ENCODE measurements at regions not wholly inside any gene's neighbourhood (a gene's known extent, or its start where the extent isn't known, plus 50 kb on each side); places are given as distances from the start of the nearest gene placed in this dataset.
"Not testable (repeated sequence)": the region's sequence is repeated elsewhere in the genome, so short reads cannot be mapped to it uniquely, and the experiment has no call there.

DNA sequence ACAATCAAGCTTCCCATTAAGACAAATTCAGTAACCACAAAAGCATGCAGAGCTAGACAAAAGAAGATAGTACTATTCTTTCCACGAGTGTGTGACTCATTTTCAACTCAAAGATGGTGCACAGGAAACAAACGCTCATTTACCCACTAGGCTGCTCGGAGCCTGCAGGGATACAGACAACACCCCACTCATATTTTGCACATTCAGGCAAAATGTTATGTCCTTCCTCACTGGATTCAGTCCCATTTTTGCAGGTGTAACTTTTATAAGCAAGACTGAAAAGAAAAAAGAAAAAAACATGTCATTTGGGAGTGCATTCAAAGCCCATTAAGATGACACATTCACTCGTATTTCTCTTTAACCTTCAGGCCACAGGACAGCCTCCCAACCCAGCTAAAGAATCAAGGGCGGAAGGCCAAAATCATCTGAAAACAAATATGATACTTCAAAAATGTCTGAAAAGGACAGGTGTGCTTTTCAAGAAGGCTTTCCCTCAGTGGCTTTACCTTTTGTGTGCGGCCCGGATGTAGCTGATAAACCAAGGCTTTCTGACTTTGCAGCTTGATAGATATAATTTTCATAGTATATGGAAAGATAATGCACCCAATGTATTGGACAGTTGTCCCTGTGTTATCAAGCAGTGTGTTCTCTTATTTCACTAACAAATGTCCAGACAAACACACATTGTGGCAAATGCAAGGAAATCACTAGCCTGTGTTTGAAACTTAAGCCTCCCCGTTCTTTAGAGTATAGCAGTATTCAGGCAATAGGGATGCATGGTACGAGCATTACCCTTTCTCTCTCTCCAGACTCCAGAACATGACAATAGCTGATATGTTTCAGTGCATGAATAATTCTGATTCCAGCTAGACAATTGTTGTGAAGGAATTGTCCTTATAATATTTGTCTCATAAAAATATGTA is 147.8 kb upstream of the KRR1 start:
- DNase-seq = peak in 1 of 2 donors; percentile 17

DNA sequence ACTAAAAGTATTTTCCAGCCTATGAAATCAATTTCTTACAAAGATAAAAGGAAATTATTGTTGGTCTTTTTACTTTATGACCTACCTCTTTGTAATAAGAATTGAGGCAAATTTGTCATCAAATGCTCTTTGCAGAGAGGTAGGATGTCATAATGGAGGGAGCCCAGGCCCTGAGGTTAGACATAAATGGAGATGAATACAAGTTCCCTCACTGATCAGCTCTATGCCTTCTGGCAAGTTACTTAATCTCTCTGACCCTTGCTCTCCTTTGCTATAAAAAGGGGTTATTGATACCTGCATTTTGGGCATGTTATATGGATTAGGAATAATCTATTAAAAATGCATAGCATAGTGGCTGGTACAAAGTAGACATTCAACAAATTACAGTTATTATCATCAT is 146.9 kb upstream of the KRR1 start:
- no peak for DNase-seq

DNA sequence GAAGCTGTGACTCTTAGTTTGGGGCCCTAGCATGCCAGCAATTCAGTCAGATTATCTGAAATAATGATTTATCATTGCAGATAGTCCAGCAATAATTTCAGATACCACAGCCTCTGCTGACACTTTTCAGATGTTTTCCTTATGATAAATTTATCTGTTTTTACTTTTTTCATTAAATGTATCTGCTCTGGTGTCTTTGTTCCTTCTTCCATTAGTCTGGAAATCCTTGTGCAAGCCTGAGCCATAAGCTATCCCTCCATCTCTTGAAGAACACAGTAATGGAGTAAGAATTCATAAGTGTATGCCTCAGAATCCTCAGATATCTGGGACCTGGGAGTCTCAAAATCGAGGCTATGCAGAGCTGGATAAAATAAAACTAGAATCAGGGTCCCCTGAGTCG is 146.4 kb upstream of the KRR1 start:
- no peak for DNase-seq

DNA sequence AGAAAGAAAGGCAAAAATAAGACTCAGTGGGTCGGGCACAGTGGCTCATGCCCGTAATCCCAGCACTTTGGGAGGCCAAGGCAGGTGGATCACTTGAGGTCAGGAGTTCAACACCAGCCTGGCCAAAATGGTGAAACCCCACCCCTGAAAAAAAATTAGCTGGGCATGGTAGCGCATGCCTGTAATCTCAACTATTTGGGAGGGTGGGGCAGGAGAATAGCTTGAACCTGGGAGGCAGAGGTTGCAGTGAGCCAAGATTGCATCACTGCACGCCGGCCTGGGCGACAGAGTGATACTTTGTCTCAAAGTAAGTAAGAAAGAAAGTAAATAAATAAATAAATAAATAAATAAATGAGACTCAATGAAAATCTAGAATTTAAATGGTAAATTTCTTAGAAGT is 145.9 kb upstream of the KRR1 start:
- not testable (repeated sequence) for DNase-seq

DNA sequence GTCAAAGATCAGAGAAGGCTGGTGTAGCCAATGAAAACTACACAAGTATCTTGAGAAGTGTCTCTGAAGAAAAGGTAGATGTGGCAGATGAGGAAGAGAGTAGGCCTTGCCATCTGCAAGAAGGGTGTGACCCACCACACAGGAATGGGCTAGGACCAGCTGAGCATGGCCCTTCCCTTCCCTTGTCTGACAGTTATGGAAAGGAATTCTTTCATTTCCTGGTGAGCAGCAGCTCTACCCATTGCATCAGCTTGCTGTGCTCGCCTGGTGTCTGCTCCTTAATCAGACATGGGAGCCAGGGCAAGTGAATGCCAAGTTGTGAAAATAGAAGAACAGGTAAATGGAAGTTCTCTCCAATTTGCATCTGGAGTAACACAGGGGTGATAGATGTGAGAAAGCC is 145.2 kb upstream of the KRR1 start:
- DNase-seq = no peak

DNA sequence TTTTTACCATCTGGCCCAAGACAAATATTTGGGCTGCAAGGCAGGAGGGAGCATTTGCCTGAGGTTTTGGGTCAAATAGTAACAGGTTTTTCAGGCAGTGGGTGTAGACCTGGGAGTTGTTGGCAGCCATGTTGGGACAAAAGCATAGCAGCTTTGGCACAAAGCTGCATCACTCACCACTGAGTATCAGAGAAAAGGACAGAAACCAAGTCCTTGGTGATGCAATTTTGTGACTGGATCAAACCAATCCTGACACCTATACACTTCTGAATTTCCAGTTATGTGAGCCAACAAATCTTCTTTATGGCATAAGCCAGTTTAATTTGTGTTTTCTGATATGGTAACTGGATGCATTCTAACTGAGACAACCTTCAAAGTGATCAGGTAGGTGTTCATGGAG is 144.8 kb upstream of the KRR1 start:
- no peak for DNase-seq

DNA sequence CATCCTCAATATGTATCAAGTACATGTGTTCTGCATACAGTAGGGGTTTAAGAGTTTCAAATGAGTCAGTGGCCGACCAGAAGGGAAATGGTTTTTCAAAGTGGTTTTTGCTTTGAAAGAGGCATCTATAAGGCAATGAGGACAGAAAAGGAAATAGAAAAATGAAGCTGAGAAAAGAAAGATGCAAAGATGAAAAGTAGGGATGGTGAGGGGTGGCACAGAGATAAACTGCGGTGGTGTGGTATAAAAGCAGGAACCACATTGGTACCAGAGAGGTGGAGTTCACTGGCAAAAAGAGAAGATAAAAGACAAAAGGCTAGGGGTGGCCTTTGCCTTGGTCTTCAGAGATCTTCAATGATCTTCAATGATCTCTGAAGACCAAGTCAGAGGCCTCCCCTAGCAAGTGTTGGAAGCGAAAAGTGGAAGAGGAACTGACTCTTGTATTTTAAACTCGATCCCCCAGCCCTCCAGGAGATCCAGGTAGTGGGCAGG is 144.0 kb upstream of the KRR1 start:
- no peak for DNase-seq

DNA sequence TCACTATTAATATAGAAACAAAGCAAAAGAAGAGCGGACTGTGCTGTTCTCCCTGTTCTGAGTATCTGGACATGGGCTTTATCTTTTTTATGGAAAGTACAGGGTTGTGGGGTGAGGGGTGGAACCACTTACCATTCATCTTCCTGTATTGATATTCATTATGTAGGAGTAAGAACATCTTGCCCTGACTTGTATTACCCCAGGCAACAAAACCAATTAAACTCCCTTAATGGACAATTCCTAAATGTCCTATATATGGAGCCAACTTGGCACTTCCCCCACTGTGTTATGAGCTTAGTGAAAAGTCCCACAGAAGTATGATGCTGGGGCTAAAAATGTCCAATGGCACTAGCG is 139.9 kb upstream of the KRR1 start:
- no peak for DNase-seq

DNA sequence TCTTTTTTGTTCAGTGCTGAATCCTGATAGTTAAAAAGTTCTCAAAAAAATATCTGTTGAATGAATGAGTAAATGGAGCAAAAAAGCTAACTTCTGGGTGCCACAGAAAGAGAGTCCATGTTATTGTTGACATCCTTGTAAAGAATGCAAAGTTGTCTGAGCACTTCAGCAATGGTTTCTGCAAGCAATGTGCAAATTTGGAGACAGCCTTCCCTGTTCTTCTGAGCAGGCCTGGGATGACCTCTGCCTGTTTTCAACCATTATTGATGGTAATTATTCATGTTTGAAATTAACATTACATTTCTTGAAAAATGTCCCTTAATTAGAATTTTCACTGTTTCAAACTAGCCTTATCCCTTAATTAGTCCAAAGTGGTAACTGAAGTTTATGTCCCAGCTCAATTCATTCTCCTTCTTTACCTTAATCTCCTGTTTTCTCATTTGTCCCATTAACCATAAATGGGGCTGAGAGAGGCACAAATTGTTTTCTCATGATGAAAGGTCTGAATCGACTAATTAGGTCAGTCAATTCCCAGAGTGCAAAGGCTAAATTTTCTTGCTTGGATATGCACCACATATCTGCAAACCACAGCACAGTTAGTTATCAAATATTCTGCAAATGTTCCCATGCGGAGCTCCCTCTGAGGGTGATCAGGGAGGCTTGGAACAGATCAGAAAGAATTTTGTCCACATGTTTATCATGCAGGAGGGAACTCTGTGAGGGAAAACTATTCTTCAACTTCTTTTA is 139.4 kb upstream of the KRR1 start:
- DNase-seq = no peak

DNA sequence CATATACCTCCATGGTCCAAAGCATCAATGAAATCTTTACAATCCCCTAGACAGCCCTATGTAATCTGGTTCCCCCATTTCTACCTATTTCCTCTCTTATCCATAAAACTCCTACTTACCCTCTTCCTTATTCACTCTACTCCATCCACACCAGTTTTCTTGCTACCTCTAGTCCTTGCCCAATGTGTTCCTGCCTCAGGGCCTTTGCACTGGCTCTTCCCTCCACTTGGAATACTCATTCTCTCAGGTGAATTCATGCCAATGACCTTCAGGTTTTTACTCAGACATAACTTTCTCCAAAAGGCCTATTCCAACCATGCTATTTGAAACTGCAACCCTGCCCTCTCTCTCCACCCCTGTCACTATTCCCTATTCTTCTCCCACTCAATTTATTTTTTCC is 138.7 kb upstream of the KRR1 start:
- DNase-seq = no peak

DNA sequence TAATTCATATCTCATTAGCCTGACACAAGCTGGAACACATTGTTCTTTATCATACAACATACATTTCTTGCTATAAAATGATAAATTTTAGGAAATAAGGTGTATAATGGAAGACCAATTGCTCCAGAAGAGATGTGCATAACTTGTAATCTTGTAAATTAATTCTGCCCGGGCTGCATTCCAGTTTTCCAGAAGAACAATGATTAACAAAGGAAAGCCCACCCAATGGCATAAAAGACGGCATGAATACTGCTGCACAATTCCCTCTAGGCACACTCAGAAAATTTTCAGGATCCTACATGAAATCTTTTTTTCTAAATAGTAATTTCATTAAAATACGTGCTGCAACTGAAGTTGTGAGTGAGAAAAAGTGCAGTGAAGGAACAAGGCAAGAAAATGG is 137.4 kb upstream of the KRR1 start:
- DNase-seq = no peak

DNA sequence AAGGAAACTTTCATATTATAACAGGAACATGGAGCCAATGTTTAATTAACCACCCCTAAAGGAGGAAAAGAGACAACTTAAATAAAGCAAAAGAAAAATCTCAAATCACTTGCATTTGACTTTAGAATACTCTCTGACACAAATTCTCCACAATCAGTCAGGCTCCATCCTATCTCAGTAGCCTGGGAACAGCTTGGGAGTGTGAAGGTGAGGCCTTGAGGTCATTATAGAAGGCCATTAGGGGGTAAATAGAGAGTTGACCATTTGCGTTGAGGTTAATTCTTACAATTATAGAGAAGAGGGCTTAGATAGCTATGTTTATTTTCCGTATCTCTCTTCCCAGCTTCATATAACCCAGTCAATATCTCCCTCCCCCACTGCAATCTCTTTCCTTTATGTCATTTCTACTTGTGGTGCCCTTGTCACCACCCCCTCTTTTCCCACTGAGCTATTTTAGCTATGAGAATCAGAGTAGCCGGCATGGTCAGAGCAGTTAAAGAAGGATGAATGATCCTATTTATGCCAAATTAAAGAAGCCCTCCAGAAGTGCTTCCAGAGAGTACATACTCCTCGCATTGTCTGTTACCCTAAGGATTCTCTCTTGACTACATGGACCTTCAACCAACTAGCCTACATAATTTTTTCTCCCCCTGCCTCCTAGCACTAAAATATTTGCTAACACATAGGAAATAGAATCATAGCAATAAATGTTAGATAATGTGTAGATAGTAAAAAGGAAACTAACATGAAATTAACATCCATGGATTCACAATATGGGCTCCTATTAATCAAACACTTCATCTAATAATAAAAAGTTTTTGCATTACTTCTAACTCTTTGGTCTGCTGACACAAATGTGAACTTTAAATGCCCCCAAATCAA is 135.2 kb upstream of the KRR1 start:
- no peak for DNase-seq

DNA sequence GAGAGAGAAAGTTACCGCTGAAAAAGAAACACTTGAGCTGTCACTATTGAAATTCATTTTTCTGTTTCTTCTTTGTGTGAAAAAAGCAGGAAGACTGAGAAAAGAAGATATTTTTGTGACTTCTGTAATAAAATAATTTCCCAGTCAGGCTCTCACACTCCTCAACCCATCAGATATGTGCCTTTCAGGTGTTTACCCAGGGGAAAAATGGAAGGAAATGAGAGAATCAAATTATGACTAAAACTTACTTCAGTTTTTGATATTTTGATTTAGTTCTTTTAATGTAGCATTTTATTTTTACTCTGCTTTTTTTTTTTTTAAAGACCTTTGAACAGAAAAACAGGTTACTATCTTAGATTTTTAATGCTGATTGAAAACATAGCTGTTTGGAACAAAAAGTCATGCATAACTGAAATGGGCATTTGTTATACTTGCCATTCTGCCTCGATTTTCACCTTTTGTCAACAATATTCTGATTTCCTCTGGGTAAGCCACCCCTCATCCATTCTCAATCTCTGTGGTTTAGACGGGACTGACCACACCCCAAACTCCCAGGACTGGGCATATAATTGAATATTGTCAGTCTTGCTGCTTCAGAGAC is 133.2 kb upstream of the KRR1 start:
- no peak for DNase-seq

DNA sequence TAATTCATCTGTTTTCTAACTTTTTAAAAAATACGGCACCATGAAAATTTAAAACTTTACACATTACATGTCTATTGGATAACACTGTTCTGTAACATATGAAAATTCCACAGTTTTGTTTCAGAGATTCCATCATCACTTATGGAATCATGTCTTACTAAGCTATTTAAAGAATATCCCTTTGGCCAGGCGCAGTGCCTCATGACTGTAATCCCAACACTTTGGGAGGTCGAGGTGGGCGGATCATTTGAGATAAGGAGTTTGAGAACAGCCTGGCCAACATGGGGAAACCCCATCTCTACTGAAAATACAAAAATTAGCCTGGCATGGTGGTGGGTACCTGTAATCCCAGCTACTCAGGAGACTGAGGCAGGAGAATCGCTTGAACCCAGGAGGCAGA is 131.7 kb upstream of the KRR1 start:
- DNase-seq = not testable (repeated sequence)

DNA sequence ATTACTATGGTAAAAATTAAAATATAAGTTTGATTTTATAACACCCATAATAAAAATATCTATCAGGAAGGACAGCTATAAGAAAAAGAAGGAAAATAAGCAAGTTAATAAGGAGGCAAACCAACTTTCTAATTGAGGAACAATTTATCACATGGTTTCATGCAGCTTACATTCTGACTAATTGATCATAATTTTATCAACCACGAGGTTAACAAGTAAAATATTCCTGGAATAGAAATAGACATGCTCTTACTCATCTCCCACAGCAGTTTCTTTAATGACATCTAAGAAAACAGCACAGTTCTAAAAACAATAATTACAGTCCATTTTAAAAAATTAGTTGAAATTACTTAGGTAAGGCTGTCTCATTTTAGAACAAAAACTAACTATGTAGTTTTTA is 130.8 kb upstream of the KRR1 start:
- no peak for DNase-seq

DNA sequence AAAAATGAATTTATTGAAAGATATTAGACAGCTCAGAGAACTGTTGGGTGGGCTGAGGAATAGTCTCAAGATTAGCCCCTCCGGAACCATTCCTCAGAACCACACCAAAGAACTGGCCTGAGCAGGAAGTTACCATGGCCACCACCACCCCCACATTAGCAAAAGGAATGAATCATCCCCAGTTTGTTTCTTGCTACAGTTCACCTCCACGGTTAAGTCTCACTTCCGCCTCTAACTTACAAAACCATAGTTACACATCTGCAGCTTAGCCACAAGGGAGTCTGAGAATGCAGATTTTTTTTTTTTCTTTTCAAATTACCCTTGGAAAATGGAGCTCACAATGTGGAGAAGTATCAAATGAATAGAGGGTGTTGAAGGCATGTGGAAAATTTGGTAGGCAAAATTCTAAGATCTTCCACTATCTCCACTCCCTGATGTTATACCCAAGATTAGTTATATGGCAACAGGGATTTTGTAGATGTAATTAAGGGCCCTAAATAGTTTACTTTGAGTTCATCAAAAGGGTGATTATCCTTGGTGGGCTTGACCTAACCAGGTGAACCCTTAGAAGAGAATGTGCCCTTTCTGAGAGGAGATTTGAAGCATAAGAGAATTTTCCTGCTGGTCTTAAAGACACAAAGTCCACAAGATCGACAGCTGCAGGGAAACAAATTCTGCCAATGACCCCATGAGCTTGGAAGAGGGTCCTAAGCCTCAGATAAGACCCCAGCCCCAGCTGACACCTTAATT is 129.8 kb upstream of the KRR1 start:
- peak; percentile 51 to 52 for DNase-seq

DNA sequence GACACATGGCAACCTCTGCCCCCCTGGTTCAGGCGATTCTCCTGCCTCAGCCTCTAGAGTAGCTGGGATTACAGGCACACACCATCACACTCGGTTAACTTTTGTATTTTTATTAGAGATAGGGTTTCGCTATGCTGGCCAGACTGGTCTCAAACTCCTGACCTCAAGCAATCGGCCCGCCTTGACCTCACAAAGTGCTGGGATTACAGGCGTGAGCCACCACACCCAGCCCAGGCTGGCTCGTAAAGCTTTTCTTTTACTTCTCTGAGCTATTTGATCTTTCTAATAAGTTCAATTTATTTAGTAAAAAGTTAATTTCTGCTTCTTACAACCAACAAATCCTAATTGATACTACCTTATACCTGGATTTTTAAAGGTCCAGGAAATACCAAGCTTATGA is 127.4 kb upstream of the KRR1 start:
- DNase-seq = no peak

DNA sequence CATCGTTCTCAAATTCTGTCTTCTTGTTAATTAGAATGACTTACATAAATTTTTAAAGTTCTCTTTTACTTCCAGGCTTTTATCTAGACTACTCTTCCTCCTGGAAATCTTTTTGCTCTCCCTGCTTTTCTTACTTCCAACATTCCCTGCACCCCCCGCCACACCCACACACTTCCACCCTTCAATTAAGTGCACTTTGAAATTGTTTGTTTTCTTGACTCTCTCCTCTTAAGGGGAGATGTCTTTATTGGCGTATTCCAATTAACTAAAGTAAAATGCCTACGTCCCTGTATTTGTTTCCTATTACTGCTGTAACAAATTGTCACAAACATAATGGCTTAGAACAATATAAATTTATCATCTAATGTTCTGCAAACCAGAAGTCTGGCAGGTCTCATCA is 125.2 kb upstream of the KRR1 start:
- DNase-seq = no peak

DNA sequence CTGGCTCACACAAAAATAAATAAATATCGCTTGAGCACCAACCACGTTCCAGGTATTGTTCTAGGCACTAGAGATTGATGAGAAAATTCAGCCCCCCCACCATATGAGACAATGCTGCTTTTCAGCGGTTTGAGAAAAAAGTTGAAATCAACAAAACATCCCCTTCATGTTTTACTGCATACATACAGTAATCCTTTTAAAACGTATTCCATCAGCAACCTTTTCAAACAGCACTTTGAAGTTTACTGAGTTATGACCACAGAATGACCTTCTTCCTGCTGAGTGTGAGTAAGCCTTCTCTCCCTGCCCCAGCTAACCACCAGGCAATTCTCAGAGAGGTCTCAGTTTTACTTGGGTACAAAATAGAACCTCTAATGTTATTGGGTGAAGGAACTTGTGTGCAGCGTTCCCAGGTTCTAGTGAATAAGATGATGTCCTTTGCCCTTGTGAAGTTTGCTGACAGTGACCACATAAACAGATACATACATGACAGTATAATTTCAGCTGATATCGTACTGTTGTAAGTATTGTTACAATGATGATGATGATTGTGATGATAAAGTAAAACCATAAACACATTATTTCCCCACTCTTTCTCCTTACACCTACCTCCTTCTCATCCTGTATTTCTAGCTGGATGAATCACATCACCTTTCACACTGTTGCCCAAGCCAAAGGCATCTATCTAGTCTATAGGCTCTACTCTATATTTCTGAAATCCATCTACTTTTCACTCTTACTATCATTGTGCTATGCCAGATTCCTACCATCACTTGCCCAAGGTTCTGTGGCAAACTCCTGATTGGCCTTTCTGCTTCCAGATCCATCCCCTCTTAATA is 124.4 kb upstream of the KRR1 start:
- no peak for DNase-seq

DNA sequence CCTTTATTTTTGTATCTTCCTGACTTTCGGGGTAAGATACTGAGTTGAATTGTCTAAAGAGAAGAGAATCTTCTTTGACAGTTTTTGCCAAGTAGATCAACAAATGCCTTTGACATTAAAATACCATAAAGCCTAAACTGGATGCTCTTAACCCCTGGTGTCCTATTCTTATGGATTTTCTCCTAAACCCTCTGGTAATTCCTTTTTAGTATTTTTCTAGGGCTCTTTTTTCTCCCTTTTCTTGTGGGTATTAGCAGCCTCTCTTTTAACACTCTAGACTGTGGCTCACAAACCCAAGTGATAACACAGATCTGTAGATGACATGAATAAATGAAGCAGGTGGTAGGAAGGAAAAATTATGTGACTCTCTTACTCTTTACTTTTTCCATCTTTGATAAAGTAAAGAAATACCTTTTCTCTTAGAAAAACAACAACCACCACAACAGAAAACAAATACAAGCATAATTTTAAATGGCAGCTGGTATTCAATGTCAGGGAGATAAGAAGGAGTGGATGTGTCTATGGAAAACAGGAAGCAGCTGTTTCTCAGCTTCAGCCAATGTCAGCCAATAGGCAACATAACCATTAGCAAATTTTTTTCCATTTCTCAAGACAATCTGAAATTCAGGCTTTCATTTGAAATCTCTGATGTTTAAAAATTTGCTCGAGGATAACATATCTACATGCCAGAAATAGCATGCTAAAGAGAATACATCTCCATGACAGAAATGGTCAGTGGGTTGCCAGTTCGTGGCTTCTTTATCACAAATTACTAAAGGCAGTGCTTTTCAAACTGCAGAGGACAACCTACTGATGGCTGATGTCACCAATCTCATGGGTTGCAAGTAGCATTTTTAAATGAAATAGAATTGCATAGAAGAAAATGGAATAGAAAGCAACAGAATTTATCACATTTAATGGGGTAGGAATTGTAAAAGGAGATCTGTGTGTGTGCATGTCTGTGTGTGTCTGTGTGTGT is 123.1 kb upstream of the KRR1 start:
- no peak for DNase-seq
